MM.1S (cell line): ENCODE measurements at regions not wholly inside any gene's neighbourhood (a gene's known extent, or its start where the extent isn't known, plus 50 kb on each side); places are given as distances from the start of the nearest gene placed in this dataset.

ENCODE experiments used
- CTCF ChIP-seq: fragments of 300-600 bp; sonication (generic); IDR thresholded peaks from 2 replicates; pipeline ENCODE4 v1.5.1; 2016; ENCODE audit warnings: antibody characterized with exemption, low read length, mixed read lengths
- EZH2 ChIP-seq: fragments of 300-600 bp; sonication (generic); optimal IDR thresholded peaks from 2 replicates; pipeline ENCODE3; 2017; ENCODE audit warnings: low read depth, mild to moderate bottlenecking, antibody characterized with exemption, low read length, mixed read lengths
- EZH2phosphoT487 ChIP-seq: fragments of 300-600 bp; sonication (generic); IDR thresholded peaks from 2 replicates; pipeline ENCODE4 v1.6.1; 2018; ENCODE audit warnings: antibody characterized with exemption, low read length

- no peak for TF ChIP-seq CTCF
- TF ChIP-seq EZH2 = no peak
- no peak for TF ChIP-seq EZH2phosphoT487
These were observed 277.9 kb upstream of the GADL1 start for GRCh38 chr3:31172336-31172735.
